Dermis blood vessel endothelial cell (primary cell): ENCODE measurements at regions not wholly inside any gene's neighbourhood (a gene's known extent, or its start where the extent isn't known, plus 50 kb on each side); places are given as distances from the start of the nearest gene placed in this dataset.

Source experiments
- DNase-seq: peaks from one replicate; pipeline ENCODE4 v3.0.0; 2010

DNA sequence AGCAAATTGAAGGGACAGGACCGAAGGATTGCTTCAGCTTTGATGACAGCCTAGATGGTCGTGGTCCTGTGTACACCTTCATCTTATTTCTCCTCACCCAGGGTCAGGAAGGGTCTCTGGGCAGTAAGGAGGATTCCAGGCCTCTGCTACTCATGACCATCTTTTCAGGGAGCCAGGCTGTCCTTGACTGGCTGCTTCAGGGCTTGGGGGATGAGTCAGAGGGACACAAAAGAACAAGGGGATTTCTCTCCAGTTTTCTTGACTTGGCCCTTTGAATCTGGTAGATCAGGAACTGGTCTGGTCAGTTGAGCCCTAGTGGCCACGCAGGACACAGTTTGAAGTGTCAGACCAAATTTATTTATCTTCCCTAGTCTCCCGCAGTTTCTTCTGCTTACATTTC, 402.1 kb upstream of the CHD6 start:
- no peak for DNase-seq

DNA sequence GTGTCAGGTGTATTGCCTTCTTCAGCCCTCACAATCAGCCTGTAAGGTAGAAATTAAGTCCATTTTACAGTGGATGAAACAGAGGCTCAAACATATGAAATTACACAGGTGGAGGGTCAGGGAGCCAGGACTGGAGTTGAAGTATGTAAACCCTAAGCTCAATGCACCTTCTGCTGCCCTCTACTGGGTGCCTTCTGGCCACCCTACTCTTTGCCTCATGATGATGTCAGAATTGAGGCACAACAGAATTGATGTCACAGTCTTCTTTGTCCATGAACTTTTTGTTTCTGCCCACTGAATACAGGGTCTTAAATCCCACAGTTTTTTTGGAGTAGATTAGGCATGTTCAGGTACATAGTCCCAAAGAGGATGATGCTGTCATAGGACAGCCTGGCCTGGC, 400.8 kb upstream of the CHD6 start:
- no peak for DNase-seq

DNA sequence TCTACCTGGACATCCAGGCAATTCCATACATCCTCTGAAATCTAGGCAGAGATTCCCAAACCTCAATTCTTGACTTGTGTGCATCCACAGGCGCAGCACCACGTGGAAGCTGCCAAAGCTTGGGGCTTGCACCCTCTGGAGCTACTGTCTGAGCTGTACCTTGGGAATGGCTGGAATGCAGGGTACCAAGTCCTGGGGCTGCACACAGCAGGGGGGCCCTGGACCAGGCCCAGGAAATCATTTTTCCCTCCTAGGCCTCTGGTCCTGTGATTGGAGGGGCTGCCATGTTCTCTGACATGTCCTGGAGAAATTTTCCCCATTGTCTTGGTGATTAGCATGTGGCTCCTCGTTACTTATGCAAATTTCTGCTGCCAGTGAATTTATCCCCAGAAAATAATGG, 391.9 kb upstream of the CHD6 start:
- DNase-seq: no peak

- no peak for DNase-seq
These were observed 389.1 kb upstream of the CHD6 start for GRCh38 chr20:42007251-42007650.

GRCh38 chr20:42005211-42005610, 387.0 kb upstream of the CHD6 start:
- DNase-seq: no peak

DNA sequence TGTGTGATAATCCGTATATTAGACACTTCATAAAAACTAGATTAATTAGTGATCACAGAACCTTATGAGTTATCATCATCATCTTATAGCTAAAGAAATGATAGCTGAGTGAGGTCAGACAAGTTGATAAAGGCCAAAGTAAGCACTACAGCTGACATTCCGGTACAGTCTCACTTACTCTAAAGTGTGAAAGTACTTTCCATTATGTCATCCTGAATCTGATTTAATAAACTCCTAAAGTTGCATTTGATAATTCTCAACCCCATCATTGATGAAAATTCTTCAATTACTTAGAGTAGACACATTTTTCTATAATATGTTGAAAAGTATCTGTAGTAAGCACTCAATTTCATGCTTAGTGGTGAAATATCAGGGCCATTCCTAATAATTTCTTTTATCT, 385.2 kb upstream of the CHD6 start:
- DNase-seq: no peak

- DNase-seq: no peak
These were observed 380.6 kb upstream of the CHD6 start for GRCh38 chr20:41998539-41999341.

DNA sequence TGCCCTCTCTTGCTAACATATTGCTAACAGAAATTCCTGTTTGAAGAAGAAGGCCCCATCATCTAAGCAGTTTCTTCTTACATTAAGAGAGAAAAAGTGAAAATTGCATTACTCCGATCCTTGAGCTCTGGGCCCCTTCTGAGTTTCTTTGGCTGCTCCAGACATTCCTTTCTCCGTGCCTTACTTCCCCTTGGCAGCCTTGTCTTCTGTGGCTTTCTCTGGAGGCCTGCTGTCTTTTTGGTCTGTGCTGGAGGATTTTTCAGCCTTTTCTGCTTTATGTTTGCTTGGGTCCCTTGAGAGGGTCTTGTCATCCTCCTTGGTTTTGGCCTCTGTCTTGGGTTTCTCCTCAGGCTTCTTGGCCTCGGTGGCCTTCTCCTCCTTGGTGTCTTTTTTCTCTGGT, 378.8 kb upstream of the CHD6 start:
- no peak for DNase-seq

GRCh38 chr20:41992481-41992880, 374.3 kb upstream of the CHD6 start:
- no peak for DNase-seq

DNA sequence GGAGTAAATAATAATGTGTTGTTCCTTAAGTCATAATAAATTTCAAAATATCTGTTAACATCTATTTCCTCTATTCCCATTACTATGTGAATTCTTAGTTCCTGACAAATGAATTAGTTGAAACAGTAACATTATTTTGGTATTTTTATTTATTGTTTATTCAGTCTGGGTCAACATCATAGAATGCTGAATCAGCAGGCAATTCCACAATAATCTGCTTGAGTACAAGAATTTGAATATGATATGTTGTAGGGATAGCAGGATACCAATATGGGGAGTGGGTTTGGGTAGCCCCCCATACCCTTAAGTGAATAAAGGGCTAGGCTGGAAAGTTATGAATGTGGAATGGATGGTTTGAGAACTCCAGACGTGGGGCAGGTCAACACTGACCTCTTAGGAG, 373.2 kb upstream of the CHD6 start:
- DNase-seq: no peak

GRCh38 chr20:41989935-41990635, 371.9 kb upstream of the CHD6 start:
- DNase-seq: no peak

GRCh38 chr20:41989039-41989679, 371.0 kb upstream of the CHD6 start:
- no peak for DNase-seq

DNA sequence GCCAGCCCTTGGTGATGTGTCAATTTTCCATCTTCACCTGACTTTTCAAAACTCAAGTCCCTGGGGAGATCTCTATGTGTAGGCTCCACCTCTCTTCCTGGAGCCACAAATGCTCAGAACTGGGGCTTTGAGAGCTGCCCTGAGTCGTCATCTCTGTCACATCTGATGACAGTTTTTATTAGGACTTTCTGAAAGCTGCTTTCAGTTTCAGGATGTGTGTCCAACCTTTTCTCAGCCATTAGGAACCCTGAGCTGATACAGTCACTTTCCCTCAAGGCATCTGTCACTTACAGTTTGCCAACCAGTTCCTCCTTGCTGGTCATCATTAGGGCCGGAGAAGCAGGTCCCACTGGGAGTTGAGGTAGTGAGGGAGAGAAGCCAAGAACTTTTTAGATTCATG, 365.9 kb upstream of the CHD6 start:
- DNase-seq: no peak

GRCh38 chr20:41983159-41983558, 365.0 kb upstream of the CHD6 start:
- DNase-seq: no peak

GRCh38 chr20:41981746-41982145, 363.6 kb upstream of the CHD6 start:
- no peak for DNase-seq

DNA sequence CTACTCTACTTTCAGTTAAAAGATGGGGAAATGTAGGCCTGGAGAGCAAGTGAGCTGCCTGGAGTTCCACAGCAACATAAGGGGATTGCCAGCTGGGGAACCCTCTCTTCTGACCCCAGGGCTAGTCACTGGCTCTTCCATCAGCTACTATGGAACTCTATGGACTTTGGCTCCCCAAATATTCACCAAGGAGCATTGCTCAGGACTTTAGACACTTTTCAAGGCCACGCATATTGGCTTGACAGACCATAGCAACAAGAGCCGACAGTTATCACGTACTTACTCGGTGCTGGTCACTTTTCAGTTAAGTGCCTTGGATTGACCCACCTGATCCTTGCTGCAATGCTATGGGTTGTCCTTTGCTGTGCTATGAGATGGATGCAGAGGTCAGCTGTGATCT, 360.7 kb upstream of the CHD6 start:
- no peak for DNase-seq

- DNase-seq: no peak
These were observed 360.1 kb upstream of the CHD6 start for GRCh38 chr20:41978246-41978790.

GRCh38 chr20:41969656-41970055, 351.5 kb upstream of the CHD6 start:
- no peak for DNase-seq

DNA sequence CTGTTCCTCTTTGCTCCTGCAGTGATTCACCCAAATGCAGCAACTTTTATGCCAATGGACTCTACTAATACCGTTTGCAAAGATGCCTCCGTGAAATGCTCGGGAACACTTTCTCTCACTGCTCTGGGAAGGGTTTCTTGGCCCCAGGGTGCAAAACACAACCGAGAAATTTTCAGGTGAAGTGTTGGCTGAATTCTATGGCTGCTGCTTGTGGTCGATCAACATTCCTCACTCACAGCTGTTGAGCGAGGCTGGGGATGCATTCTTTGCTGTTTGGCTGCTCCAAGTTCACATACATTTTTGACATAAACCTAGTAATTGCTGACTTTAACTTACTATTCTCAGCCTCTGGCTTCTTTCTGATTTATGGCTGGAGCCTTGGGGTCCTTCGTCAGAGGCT, 342.0 kb upstream of the CHD6 start:
- DNase-seq: no peak

GRCh38 chr20:41958391-41958790, 340.2 kb upstream of the CHD6 start:
- no peak for DNase-seq

GRCh38 chr20:41956338-41957074, 338.3 kb upstream of the CHD6 start:
- no peak for DNase-seq

GRCh38 chr20:41952166-41952565, 334.0 kb upstream of the CHD6 start:
- no peak for DNase-seq

GRCh38 chr20:41951615-41952014, 333.4 kb upstream of the CHD6 start:
- no peak for DNase-seq
